ENCODE measurements at regions not wholly inside any gene's neighbourhood (a gene's known extent, or its start where the extent isn't known, plus 50 kb on each side); places are given as distances from the start of the nearest gene placed in this dataset.
"Not testable (repeated sequence)": the region's sequence is repeated elsewhere in the genome, so short reads cannot be mapped to it uniquely, and the experiment has no call there.

GRCh38 chr20:17873410-17874270 lies 95.0 kb downstream of the SNX5 start:
- DNase-seq (ENCODE audit: low spot score): no peak

- no peak for DNase-seq (ENCODE audit: low spot score)
These were observed 95.6 kb downstream of the SNX5 start for GRCh38 chr20:17872959-17873358.

GRCh38 chr20:17872434-17872833 lies 96.2 kb downstream of the SNX5 start:
- no peak for DNase-seq (ENCODE audit: low spot score)

- DNase-seq (ENCODE audit: low spot score): no peak
These were observed 96.7 kb downstream of the SNX5 start for GRCh38 chr20:17871886-17872285.

GRCh38 chr20:17871181-17871580 lies 97.4 kb downstream of the SNX5 start:
- DNase-seq (ENCODE audit: low spot score): no peak

GRCh38 chr20:17870086-17870740 lies 98.4 kb downstream of the SNX5 start:
- no peak for DNase-seq (ENCODE audit: low spot score)

- no peak for DNase-seq (ENCODE audit: low spot score)
These were observed 99.1 kb downstream of the SNX5 start for GRCh38 chr20:17869295-17869994.

- DNase-seq (ENCODE audit: low spot score): no peak
These were observed 99.8 kb downstream of the SNX5 start for GRCh38 chr20:17868700-17869231.

- no peak for DNase-seq (ENCODE audit: low spot score)
These were observed 100.4 kb downstream of the SNX5 start for GRCh38 chr20:17868151-17868550.

GRCh38 chr20:17867131-17867925 lies 101.3 kb downstream of the SNX5 start:
- no peak for DNase-seq (ENCODE audit: low spot score)

GRCh38 chr20:17866234-17867001 lies 102.2 kb downstream of the SNX5 start:
- DNase-seq (ENCODE audit: low spot score): no peak

- DNase-seq (ENCODE audit: low spot score): peak; percentile 16
These were observed 104.9 kb downstream of the SNX5 start for GRCh38 chr20:17863577-17864292.

- DNase-seq (ENCODE audit: low spot score): no peak
These were observed 105.4 kb downstream of the SNX5 start for GRCh38 chr20:17863209-17863576.

GRCh38 chr20:17862171-17862570 lies 106.4 kb downstream of the SNX5 start:
- DNase-seq (ENCODE audit: low spot score): no peak

- not testable (repeated sequence) for DNase-seq (ENCODE audit: low spot score)
These were observed 107.0 kb downstream of the SNX5 start for GRCh38 chr20:17861620-17862019.

GRCh38 chr20:17860301-17861197 lies 108.0 kb downstream of the SNX5 start:
- DNase-seq (ENCODE audit: low spot score): no peak

GRCh38 chr20:17859616-17860232 lies 108.9 kb downstream of the SNX5 start:
- DNase-seq (ENCODE audit: low spot score): no peak

- no peak for DNase-seq (ENCODE audit: low spot score)
These were observed 109.5 kb downstream of the SNX5 start for GRCh38 chr20:17859002-17859615.
